ENCODE measurements at regions not wholly inside any gene's neighbourhood (a gene's known extent, or its start where the extent isn't known, plus 50 kb on each side); places are given as distances from the start of the nearest gene placed in this dataset.

GRCh38 chr13:31909864-31910551 lies 121.6 kb upstream of the FRY start:
- TF ChIP-seq CTCF (IDR thresholded peaks at IDR 0.05; ENCODE audit: poor library complexity) (peak; percentile 92), EZH2phosphoT487 (IDR thresholded peaks at IDR 0.05; ENCODE audit: low read depth, severe bottlenecking, unreplicated experiment) (no peak)

Measured in hepatocyte (in vitro differentiated cells).